PFSK-1 (cell line): ENCODE measurements at regions not wholly inside any gene's neighbourhood (a gene's known extent, or its start where the extent isn't known, plus 50 kb on each side); places are given as distances from the start of the nearest gene placed in this dataset.

Experiments
- FOXP2 ChIP-seq: optimal IDR thresholded peaks from 2 replicates; pipeline ENCODE3; 2011; ENCODE audit warnings: borderline replicate concordance, control low read depth, inconsistent platforms; ENCODE audit not compliant: insufficient read depth; ENCODE audit errors: extremely low read length, extremely low read depth
- POLR2AphosphoS5 ChIP-seq: IDR thresholded peaks from 2 replicates; pipeline ENCODE4 v1.6.1; 2012; ENCODE audit warnings: low read depth, mild to moderate bottlenecking, control low read depth, low read length, moderate library complexity
- SIN3A ChIP-seq: IDR thresholded peaks from 2 replicates; pipeline ENCODE4 v1.6.1; 2012; ENCODE audit warnings: mild to moderate bottlenecking, low read length, moderate library complexity, borderline replicate concordance; ENCODE audit not compliant: insufficient read depth
- TAF1 ChIP-seq: IDR thresholded peaks from 2 replicates; pipeline ENCODE4 v1.6.1; 2012; ENCODE audit warnings: low read length, control low read depth, borderline replicate concordance; ENCODE audit not compliant: insufficient read depth
- TF ChIP-seq, protein P1 (sequence below), 2 experiments: IDR thresholded peaks; 2 replicates each; pipeline versions ENCODE4 v1.6.1 to v1.8.0; 2011 to 2012; ENCODE audit warnings: low read depth in 2 of 2, low read length in 2 of 2, control low read depth in 1 of 2, inconsistent platforms in 1 of 2, mild to moderate bottlenecking in 1 of 2, moderate library complexity in 1 of 2; ENCODE audit not compliant: insufficient read depth in 1 of 2

GRCh38 chr3:168950622-168951021 lies 712.9 kb downstream of the MECOM start:
- TF ChIP-seq POLR2AphosphoS5, result no peak
- no peak for TF ChIP-seq TAF1
- no peak for TF ChIP-seq FOXP2
- TF ChIP-seq, protein P1, sequence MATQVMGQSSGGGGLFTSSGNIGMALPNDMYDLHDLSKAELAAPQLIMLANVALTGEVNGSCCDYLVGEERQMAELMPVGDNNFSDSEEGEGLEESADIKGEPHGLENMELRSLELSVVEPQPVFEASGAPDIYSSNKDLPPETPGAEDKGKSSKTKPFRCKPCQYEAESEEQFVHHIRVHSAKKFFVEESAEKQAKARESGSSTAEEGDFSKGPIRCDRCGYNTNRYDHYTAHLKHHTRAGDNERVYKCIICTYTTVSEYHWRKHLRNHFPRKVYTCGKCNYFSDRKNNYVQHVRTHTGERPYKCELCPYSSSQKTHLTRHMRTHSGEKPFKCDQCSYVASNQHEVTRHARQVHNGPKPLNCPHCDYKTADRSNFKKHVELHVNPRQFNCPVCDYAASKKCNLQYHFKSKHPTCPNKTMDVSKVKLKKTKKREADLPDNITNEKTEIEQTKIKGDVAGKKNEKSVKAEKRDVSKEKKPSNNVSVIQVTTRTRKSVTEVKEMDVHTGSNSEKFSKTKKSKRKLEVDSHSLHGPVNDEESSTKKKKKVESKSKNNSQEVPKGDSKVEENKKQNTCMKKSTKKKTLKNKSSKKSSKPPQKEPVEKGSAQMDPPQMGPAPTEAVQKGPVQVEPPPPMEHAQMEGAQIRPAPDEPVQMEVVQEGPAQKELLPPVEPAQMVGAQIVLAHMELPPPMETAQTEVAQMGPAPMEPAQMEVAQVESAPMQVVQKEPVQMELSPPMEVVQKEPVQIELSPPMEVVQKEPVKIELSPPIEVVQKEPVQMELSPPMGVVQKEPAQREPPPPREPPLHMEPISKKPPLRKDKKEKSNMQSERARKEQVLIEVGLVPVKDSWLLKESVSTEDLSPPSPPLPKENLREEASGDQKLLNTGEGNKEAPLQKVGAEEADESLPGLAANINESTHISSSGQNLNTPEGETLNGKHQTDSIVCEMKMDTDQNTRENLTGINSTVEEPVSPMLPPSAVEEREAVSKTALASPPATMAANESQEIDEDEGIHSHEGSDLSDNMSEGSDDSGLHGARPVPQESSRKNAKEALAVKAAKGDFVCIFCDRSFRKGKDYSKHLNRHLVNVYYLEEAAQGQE (IDR thresholded peaks at IDR 0.05; ENCODE audit: insufficient read depth in 1 of 2, low read depth in 2 of 2, low read length in 2 of 2), result no peak
- TF ChIP-seq SIN3A, result no peak

DNA sequence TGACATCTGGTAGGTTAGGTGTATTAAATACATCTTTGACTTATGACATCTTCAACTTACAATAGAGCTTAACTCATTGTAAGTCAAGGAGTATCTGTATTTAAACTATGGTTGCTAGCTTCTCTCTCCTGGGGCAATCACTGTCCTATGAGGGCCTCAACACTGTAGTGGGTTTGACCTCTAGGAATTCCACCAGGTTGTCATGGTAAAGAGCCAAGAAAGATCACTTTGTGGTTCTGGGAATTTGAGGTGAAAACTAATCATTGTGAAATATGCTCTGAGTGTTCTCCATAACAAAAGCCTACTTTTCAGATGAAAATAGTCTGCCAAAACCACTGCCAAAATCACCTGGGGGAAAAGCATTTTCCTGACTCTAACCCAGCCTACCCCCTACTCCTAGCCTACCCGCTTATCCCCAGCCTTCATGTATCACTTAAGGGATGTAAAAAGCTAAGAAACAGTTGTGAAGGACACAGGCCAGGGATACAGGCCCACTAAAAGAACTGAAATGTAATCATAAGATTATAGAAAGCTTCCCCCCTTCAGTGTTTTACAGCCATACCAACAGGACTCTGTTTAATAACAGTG lies 723.8 kb downstream of the MECOM start:
- TF ChIP-seq SIN3A (no peak), FOXP2 (no peak), TAF1 (no peak), POLR2AphosphoS5 (no peak)
- TF ChIP-seq, protein P1 (IDR thresholded peaks at IDR 0.05; ENCODE audit: insufficient read depth in 1 of 2, low read depth in 2 of 2, low read length in 2 of 2), result no peak

DNA sequence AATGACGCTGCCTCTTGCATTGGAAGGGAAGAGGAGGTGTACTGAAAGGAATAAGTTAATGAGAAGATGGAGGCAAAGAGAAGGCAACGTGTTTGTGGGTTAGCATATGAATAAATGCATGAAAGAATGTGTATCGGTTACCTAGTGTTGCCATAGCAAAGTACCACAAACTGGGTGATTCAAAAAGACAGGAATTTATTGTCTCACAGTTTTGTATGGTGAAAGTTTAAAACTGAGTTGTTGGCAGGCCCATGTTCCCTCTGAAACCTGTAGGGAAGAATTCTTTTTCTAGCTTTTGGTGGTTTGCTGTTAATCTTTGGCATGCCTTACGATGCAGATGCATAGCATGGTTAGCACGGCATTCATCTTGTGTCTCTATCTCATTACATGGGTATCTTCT lies 729.9 kb downstream of the MECOM start:
- TF ChIP-seq, protein P1 (IDR thresholded peaks at IDR 0.05; ENCODE audit: insufficient read depth in 1 of 2, low read depth in 2 of 2, low read length in 2 of 2), result no peak
- TF ChIP-seq TAF1, result no peak
- no peak for TF ChIP-seq SIN3A
- no peak for TF ChIP-seq POLR2AphosphoS5
- TF ChIP-seq FOXP2, result no peak

DNA sequence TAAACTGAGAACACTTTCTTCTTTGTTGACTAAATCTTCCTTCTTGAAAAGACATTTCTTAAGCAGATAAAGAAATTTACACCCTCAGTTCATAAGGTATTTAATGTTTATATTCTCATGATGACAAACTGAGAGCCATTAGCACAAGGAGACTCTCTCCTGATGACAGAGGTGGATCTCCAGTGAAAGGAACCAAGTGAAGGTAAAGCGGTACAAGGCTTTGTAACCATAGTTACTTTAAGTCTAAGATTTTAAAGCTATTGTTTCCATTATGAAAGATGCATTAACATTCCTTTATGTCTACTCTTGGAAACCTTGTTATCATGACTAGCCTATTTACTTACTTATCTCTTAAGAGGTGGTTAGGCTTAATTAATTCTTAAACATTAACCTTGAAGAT lies 737.1 kb downstream of the MECOM start:
- TF ChIP-seq SIN3A (no peak), TAF1 (no peak), FOXP2 (no peak), POLR2AphosphoS5 (no peak)
- TF ChIP-seq, protein P1 (IDR thresholded peaks at IDR 0.05; ENCODE audit: insufficient read depth in 1 of 2, low read depth in 2 of 2, low read length in 2 of 2), result no peak

- no peak for TF ChIP-seq TAF1
Observed at GRCh38 chr3:168925568-168925967, 737.9 kb downstream of the MECOM start.
